ENCODE measurements at regions not wholly inside any gene's neighbourhood (a gene's known extent, or its start where the extent isn't known, plus 50 kb on each side); places are given as distances from the start of the nearest gene placed in this dataset.

DNA sequence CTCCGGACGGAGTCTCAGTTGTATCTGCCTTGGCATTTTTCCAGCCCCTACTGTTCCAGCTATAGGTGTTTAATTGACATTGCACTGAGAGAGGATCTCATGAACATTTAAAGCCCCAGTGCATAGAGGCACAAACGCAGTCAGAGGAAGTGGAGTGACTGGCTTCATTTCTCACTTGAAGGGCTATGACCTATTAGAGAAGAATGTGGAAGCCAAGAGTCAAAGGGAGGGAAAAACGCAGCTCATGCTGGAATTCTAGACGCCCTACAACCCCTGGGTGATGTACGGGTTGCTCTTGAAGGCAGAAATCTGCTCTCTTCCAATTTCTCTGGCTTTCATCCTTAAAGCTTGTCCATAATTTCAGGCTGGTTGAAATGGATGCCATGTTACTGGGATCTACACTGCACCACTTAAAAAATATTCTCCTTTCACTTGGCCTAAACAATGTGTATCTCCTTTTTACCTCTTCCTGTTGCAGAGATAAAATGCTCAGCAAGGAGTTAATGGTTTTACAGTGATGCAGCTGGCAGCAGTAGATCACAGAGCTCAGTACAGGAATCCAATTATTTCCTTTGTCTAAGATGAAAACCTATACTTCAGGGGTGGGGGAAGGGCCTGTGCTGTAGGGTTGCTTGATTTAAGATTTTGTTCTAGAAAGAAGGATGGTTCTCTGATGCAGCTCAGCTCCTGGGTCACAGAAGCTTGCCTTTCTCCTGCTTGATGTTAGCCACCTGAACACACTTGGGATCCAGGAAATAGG, 61.8 kb upstream of the MAMDC2 start:
- TF ChIP-seq, protein P1, sequence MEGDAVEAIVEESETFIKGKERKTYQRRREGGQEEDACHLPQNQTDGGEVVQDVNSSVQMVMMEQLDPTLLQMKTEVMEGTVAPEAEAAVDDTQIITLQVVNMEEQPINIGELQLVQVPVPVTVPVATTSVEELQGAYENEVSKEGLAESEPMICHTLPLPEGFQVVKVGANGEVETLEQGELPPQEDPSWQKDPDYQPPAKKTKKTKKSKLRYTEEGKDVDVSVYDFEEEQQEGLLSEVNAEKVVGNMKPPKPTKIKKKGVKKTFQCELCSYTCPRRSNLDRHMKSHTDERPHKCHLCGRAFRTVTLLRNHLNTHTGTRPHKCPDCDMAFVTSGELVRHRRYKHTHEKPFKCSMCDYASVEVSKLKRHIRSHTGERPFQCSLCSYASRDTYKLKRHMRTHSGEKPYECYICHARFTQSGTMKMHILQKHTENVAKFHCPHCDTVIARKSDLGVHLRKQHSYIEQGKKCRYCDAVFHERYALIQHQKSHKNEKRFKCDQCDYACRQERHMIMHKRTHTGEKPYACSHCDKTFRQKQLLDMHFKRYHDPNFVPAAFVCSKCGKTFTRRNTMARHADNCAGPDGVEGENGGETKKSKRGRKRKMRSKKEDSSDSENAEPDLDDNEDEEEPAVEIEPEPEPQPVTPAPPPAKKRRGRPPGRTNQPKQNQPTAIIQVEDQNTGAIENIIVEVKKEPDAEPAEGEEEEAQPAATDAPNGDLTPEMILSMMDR (conservative IDR thresholded peaks at IDR 0.05; ENCODE audit: low read length), result no peak
- no peak for TF ChIP-seq EZH2phosphoT487 (IDR thresholded peaks at IDR 0.05; ENCODE audit: borderline replicate concordance)

Data from Loucy (cell line).